OCI-LY1 (cell line): ENCODE measurements at regions not wholly inside any gene's neighbourhood (a gene's known extent, or its start where the extent isn't known, plus 50 kb on each side); places are given as distances from the start of the nearest gene placed in this dataset.

ENCODE experiments used
- H2AFZ ChIP-seq: fragments of 200-600 bp; sonication (generic), shearing (Covaris generic); 2 replicates; pipeline ENCODE4 v1.6.0; 2014; ENCODE audit warnings: antibody characterized with exemption, mild to moderate bottlenecking, low read length
- H3F3A ChIP-seq: fragments of 200-600 bp; sonication (generic), shearing (Covaris generic); 2 replicates; pipeline ENCODE4 v1.6.0; 2014; ENCODE audit warnings: mild to moderate bottlenecking, antibody characterized with exemption, low read length, moderate library complexity; ENCODE audit not compliant: insufficient read depth
- H3K27ac ChIP-seq: fragments of 200-600 bp; sonication (generic); 2 replicates; pipeline ENCODE4 v1.5.1; 2014; ENCODE audit warnings: low read length, mixed run types, mild to moderate bottlenecking, low read depth; ENCODE audit not compliant: poor library complexity, severe bottlenecking
- H3K27me3 ChIP-seq: fragments of 200-600 bp; sonication (generic); 2 replicates; pipeline ENCODE4 v1.6.0; 2014; ENCODE audit warnings: antibody characterized with exemption, mild to moderate bottlenecking, low read length, moderate library complexity; ENCODE audit not compliant: insufficient read depth
- H3K36me3 ChIP-seq: fragments of 200-600 bp; sonication (generic); 2 replicates; pipeline ENCODE4 v1.6.1; 2014; ENCODE audit warnings: mild to moderate bottlenecking, antibody characterized with exemption, low read length, moderate library complexity, mixed read lengths; ENCODE audit not compliant: insufficient read depth
- H3K4me1 ChIP-seq: fragments of 200-600 bp; sonication (generic); 2 replicates; pipeline ENCODE4 v1.5.1; 2014; ENCODE audit warnings: mild to moderate bottlenecking, low read length, moderate library complexity; ENCODE audit not compliant: insufficient read depth, severe bottlenecking
- H3K4me2 ChIP-seq: fragments of 200-600 bp; sonication (generic), shearing (Covaris generic); 2 replicates; pipeline ENCODE4 v1.6.1; 2014; ENCODE audit warnings: low read length
- H3K4me3 ChIP-seq: fragments of 200-600 bp; sonication (generic); 2 replicates; pipeline ENCODE4 v1.5.1; 2014; ENCODE audit warnings: low read length, low read depth, mild to moderate bottlenecking, mixed read lengths; ENCODE audit not compliant: poor library complexity, severe bottlenecking
- H3K79me2 ChIP-seq: fragments of 200-600 bp; shearing (Covaris generic); 2 replicates; pipeline ENCODE4 v1.6.1; 2016; ENCODE audit warnings: mixed run types, low read length, mixed read lengths; ENCODE audit not compliant: insufficient read depth
- H3K9ac ChIP-seq: fragments of 200-600 bp; sonication (generic), shearing (Covaris generic); 2 replicates; pipeline ENCODE4 v1.6.1; 2014; ENCODE audit warnings: mild to moderate bottlenecking, low read length, mixed read lengths
- H3K9me2 ChIP-seq: fragments of 200-600 bp; sonication (generic), shearing (Covaris generic); 2 replicates; pipeline ENCODE4 v1.6.1; 2014; ENCODE audit warnings: low read depth, mild to moderate bottlenecking, low read length, mixed read lengths
- H3K9me3 ChIP-seq: fragments of 200-600 bp; shearing (Covaris generic); 2 replicates; pipeline ENCODE4 v1.6.1; 2014; ENCODE audit warnings: low read length, mixed read lengths
- H4K20me1 ChIP-seq: fragments of 200-600 bp; sonication (generic), shearing (Covaris generic); 2 replicates; pipeline ENCODE4 v1.6.0; 2016; ENCODE audit warnings: mild to moderate bottlenecking, low read length; ENCODE audit not compliant: insufficient read depth
- EZH2 ChIP-seq: fragments of 200-600 bp; sonication (generic), shearing (Covaris generic); IDR thresholded peaks from 2 replicates; pipeline ENCODE4 v1.8.0; 2017; ENCODE audit warnings: borderline replicate concordance, mixed run types, mild to moderate bottlenecking, antibody characterized with exemption, low read length, moderate library complexity, mixed read lengths
- TF ChIP-seq, protein P1 (sequence below): fragments of 200-600 bp; sonication (generic), shearing (Covaris generic); IDR thresholded peaks from 2 replicates; pipeline ENCODE4 v1.5.1; 2017; ENCODE audit warnings: mild to moderate bottlenecking, antibody characterized with exemption, low read length, moderate library complexity, mixed read lengths

DNA sequence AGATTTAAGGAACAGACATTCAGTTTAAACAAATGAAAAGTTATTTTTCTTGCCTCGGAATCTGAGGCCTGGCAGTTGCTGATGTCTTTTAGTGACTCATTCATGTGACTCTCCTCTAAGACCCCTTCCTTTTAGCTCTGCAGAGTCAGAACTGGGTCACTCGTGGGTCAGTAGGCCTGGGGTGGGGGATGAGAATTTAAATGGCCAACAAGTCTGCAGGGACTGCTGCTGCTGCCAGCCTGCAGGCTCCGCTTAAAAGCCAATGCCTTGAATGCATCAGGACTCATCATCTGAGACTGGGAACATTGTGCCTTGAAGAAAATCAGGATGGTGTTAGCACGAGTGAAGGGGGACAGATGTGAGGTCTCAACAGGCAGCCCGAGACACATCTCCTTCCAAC, 404.3 kb downstream of the CDH26 start:
- Histone ChIP-seq H3K9me2 (no peaks in the 10 kb centered on the region), H3K9me3 (no peaks in the 10 kb centered on the region), H2AFZ (no peak overlapping the region), H3K4me1 (no peaks in the 10 kb centered on the region), H4K20me1 (no peaks in the 10 kb centered on the region), H3K27ac (no peak overlapping the region), H3K79me2 (no peaks in the 10 kb centered on the region), H3K4me3 (no peak overlapping the region), H3K27me3 (peaks cover 5% of the 10 kb centered on the region; the same call in 1 of the 2 replicates), H3K4me2 (no peak overlapping the region), H3K9ac (no peak overlapping the region), H3K36me3 (no peaks in the 10 kb centered on the region), H3F3A (no peaks in the 10 kb centered on the region)
- TF ChIP-seq, protein P1, sequence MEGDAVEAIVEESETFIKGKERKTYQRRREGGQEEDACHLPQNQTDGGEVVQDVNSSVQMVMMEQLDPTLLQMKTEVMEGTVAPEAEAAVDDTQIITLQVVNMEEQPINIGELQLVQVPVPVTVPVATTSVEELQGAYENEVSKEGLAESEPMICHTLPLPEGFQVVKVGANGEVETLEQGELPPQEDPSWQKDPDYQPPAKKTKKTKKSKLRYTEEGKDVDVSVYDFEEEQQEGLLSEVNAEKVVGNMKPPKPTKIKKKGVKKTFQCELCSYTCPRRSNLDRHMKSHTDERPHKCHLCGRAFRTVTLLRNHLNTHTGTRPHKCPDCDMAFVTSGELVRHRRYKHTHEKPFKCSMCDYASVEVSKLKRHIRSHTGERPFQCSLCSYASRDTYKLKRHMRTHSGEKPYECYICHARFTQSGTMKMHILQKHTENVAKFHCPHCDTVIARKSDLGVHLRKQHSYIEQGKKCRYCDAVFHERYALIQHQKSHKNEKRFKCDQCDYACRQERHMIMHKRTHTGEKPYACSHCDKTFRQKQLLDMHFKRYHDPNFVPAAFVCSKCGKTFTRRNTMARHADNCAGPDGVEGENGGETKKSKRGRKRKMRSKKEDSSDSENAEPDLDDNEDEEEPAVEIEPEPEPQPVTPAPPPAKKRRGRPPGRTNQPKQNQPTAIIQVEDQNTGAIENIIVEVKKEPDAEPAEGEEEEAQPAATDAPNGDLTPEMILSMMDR = no peak

DNA sequence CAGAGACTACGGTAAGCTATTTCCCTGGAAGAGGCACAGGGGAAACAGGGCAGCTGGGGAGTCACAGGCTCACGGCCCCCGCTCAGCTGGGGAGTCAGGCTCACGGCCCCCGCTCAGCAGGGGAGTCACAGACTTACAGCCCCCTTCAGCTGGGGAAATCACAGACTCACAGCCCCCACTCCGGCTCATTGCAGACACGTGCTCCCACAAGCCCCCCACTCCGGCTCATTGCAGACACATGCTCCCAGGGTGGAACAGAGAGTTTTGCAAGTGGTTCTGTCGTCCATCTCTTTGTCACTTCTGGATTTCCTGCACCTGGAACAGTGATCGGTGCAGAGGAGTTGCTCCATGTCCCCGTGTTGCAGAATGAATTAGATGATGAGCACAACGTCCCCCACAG, 405.5 kb downstream of the CDH26 start:
- Histone ChIP-seq H3K9ac (no peak overlapping the region), H3K4me2 (no peak overlapping the region), H3K4me3 (no peak overlapping the region), H3K27ac (no peak overlapping the region), H2AFZ (no peak overlapping the region), H3K4me1 (no peaks in the 10 kb centered on the region), H3K36me3 (no peaks in the 10 kb centered on the region), H4K20me1 (no peaks in the 10 kb centered on the region), H3K79me2 (no peaks in the 10 kb centered on the region), H3K9me3 (no peaks in the 10 kb centered on the region), H3K9me2 (no peaks in the 10 kb centered on the region), H3K27me3 (peaks cover 5% of the 10 kb centered on the region; the same call in 1 of the 2 replicates), H3F3A (no peaks in the 10 kb centered on the region)
- TF ChIP-seq, protein P1 = no peak

DNA sequence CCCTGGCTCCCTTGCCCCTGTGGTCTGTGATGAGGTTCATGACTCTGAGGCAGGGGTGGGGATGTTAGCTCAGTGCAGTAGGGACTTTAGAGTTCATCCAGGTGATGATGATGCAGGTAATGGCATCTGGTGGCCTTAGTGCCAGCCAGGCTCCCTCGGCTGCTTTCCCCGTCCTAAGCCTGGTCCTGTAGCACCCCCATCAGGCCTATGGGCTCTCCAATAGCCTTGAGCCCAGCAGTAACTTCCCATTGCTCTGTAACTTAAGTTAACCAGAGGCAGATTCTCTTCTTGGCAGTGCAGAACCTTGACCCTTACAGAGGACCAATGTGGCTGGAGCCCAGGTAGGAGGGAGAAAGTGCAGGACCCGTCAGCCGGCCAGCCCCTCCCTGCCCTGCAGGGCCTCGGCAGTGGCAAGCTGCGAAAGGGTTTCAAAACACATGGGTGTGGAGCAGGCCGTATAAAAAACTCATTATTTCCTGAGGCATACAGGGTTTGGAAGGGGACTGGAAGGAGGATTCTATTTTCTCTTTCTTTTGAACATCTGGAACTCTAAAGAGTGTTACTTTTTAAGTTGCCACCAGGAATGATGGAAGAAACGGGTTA, 406.9 kb downstream of the CDH26 start:
- no peak overlapping the region for H3K4me3 ChIP-seq
- H3K36me3 ChIP-seq = no peaks in the 10 kb centered on the region
- no peak for TF ChIP-seq EZH2
- TF ChIP-seq, protein P1 = no peak; the same call in 1 of the 2 replicates
- H2AFZ ChIP-seq = no peak overlapping the region
- no peak overlapping the region for H3K27ac ChIP-seq
- H3K9me2 ChIP-seq = no peaks in the 10 kb centered on the region
- no peaks in the 10 kb centered on the region for H3K9me3 ChIP-seq
- no peak overlapping the region for H3K9ac ChIP-seq
- no peaks in the 10 kb centered on the region for H4K20me1 ChIP-seq
- no peaks in the 10 kb centered on the region for H3K79me2 ChIP-seq
- H3K4me2 ChIP-seq = no peak overlapping the region
- H3F3A ChIP-seq = no peaks in the 10 kb centered on the region
- H3K27me3 ChIP-seq = peaks cover 5% of the 10 kb centered on the region; the same call in 1 of the 2 replicates
- H3K4me1 ChIP-seq = no peaks in the 10 kb centered on the region
